ENCODE measurements at regions not wholly inside any gene's neighbourhood (a gene's known extent, or its start where the extent isn't known, plus 50 kb on each side); places are given as distances from the start of the nearest gene placed in this dataset.

DNA sequence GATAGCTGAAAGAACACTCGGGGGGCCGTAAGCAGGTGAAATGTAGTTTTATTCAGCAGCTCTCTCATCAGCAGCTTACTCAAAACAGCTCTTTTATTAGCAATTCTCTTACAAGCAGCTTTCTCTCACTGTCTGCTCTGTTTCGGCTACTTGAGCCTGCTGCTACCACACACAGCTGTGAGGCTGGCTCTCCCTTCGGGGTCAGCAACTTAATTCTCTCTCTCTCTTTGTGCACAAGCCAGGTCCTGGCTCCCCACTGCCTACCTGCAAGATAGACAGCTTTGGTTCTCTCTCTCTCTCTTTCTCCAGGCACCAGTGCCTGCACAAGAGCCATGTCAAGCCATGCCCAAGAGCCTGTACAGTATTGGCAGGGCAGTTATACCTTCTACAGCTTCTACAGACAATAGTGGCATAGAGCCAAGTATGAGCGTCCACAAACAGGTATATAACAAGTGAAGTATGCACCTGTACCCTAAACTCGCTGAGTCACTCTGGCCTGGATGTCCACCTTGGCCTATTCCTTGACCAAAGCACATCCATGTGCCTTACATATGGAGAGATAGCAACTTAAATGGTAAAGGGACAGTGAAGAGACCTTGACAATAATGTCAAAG lies 110.8 kb downstream of the MTNR1B start:
- no peaks in the 10 kb centered on the region for H3K27me3 ChIP-seq
- TF ChIP-seq, protein P1, sequence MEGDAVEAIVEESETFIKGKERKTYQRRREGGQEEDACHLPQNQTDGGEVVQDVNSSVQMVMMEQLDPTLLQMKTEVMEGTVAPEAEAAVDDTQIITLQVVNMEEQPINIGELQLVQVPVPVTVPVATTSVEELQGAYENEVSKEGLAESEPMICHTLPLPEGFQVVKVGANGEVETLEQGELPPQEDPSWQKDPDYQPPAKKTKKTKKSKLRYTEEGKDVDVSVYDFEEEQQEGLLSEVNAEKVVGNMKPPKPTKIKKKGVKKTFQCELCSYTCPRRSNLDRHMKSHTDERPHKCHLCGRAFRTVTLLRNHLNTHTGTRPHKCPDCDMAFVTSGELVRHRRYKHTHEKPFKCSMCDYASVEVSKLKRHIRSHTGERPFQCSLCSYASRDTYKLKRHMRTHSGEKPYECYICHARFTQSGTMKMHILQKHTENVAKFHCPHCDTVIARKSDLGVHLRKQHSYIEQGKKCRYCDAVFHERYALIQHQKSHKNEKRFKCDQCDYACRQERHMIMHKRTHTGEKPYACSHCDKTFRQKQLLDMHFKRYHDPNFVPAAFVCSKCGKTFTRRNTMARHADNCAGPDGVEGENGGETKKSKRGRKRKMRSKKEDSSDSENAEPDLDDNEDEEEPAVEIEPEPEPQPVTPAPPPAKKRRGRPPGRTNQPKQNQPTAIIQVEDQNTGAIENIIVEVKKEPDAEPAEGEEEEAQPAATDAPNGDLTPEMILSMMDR (IDR thresholded peaks at IDR 0.05; ENCODE audit: poor library complexity) = no peak
- no peak for TF ChIP-seq EZH2phosphoT487 (IDR thresholded peaks at IDR 0.05; ENCODE audit: low read depth, severe bottlenecking, unreplicated experiment)
- TF ChIP-seq EZH2 (IDR thresholded peaks at IDR 0.05; ENCODE audit: borderline replicate concordance) = no peak
- no peaks in the 10 kb centered on the region for H4K20me1 ChIP-seq (ENCODE audit: insufficient read depth, poor library complexity, severe bottlenecking)
- no peaks in the 10 kb centered on the region for H3K4me1 ChIP-seq (ENCODE audit: insufficient read depth)
- no peak overlapping the region for H3K27ac ChIP-seq
- no peak overlapping the region for H3K4me3 ChIP-seq
- H3K9me2 ChIP-seq (replicated peaks; ENCODE audit: insufficient read depth) = no peaks in the 10 kb centered on the region
- H2AFZ ChIP-seq = no peak overlapping the region
- H3K36me3 ChIP-seq (replicated peaks; ENCODE audit: insufficient read depth, low read depth) = no peaks in the 10 kb centered on the region
- H3K9me3 ChIP-seq (ENCODE audit: low read depth) = no peaks in the 10 kb centered on the region
- no peak for DNase-seq (ENCODE audit: low spot score)
- H3K4me2 ChIP-seq = no peak overlapping the region
- 81% methylated on average over 6 of the region's 6 CpGs for WGBS (ENCODE audit: low lambda C conversion rate, missing lambda C conversion rate)
- H3K79me2 ChIP-seq = no peaks in the 10 kb centered on the region

DNA sequence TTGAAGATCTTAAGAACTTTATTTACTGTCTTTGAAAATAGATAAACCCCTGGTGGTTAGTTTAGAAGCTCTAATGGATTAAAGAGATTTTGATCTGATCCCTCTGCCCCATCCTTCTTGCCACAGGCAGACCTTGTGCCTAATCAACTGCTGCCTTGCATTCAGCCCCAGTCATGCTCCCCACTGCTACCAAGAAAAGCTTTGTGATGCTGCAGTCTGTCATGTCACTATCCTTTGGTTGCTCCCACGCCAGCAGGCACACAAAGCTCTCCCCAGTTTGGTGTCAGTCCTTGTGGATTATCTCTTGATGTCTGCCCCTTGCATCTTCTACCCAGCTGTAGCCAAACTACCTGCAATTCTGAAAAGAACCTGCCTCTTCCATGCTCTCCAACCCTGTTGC lies 112.2 kb downstream of the MTNR1B start:
- TF ChIP-seq EZH2phosphoT487 (IDR thresholded peaks at IDR 0.05; ENCODE audit: low read depth, severe bottlenecking, unreplicated experiment) (no peak), EZH2 (IDR thresholded peaks at IDR 0.05; ENCODE audit: borderline replicate concordance) (no peak)
- TF ChIP-seq, protein P1 (IDR thresholded peaks at IDR 0.05; ENCODE audit: poor library complexity) = no peak
- Histone ChIP-seq H2AFZ (no peak overlapping the region), H3K4me1 (ENCODE audit: insufficient read depth) (no peaks in the 10 kb centered on the region), H3K9me2 (replicated peaks; ENCODE audit: insufficient read depth) (no peaks in the 10 kb centered on the region), H4K20me1 (ENCODE audit: insufficient read depth, poor library complexity, severe bottlenecking) (no peaks in the 10 kb centered on the region), H3K27ac (no peak overlapping the region), H3K27me3 (no peaks in the 10 kb centered on the region), H3K79me2 (no peaks in the 10 kb centered on the region), H3K4me3 (no peak overlapping the region), H3K36me3 (replicated peaks; ENCODE audit: insufficient read depth, low read depth) (no peaks in the 10 kb centered on the region), H3K9me3 (ENCODE audit: low read depth) (no peaks in the 10 kb centered on the region), H3K4me2 (no peak overlapping the region)
- no peak for DNase-seq (ENCODE audit: low spot score)
- WGBS (ENCODE audit: low lambda C conversion rate, missing lambda C conversion rate) = 57% methylated on average over 1 of the region's 1 CpG

DNA sequence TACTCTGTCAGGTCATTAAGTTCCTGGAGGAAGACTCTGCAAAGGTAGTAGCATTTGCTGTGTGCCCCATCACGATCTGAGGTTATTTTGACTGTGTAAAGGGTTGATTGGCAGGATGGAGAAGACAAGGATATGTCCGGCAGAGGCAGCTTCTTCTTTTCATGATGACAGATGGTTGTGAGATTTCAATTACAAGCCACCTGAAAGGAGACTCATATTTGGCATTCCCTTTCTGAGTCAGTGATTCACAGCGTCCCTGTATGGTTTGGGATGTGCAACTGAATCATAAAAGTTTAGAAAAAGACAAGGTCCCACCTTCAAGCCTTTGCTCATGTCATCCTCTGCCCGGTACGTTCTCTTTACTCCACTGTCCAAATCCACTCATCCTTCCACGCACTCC lies 113.4 kb downstream of the MTNR1B start:
- Histone ChIP-seq H4K20me1 (ENCODE audit: insufficient read depth, poor library complexity, severe bottlenecking) (no peaks in the 10 kb centered on the region), H3K27ac (no peak overlapping the region), H3K4me1 (ENCODE audit: insufficient read depth) (no peaks in the 10 kb centered on the region), H3K9me3 (ENCODE audit: low read depth) (no peaks in the 10 kb centered on the region), H3K4me2 (no peak overlapping the region), H3K4me3 (no peak overlapping the region), H3K27me3 (no peaks in the 10 kb centered on the region), H2AFZ (no peak overlapping the region), H3K79me2 (no peaks in the 10 kb centered on the region), H3K9me2 (replicated peaks; ENCODE audit: insufficient read depth) (no peaks in the 10 kb centered on the region), H3K36me3 (replicated peaks; ENCODE audit: insufficient read depth, low read depth) (no peaks in the 10 kb centered on the region)
- 91% methylated on average over 6 of the region's 6 CpGs for WGBS (ENCODE audit: low lambda C conversion rate, missing lambda C conversion rate)
- TF ChIP-seq EZH2phosphoT487 (IDR thresholded peaks at IDR 0.05; ENCODE audit: low read depth, severe bottlenecking, unreplicated experiment) (no peak), EZH2 (IDR thresholded peaks at IDR 0.05; ENCODE audit: borderline replicate concordance) (no peak)
- TF ChIP-seq, protein P1 (IDR thresholded peaks at IDR 0.05; ENCODE audit: poor library complexity) = no peak
- DNase-seq (ENCODE audit: low spot score) = no peak

Data from hepatocyte (in vitro differentiated cells).